Panc1 (cell line): ENCODE measurements at regions not wholly inside any gene's neighbourhood (a gene's known extent, or its start where the extent isn't known, plus 50 kb on each side); places are given as distances from the start of the nearest gene placed in this dataset.

Source experiments
- CTCF ChIP-seq: fragments of 450-650 bp; IDR thresholded peaks from 2 replicates; pipeline ENCODE4 v1.5.1; 2017; ENCODE audit warnings: mild to moderate bottlenecking
- POLR2AphosphoS5 ChIP-seq: IDR thresholded peaks from 2 replicates; pipeline ENCODE4 v1.6.1; 2012; ENCODE audit warnings: mild to moderate bottlenecking, low read depth, low read length, moderate library complexity
- REST ChIP-seq, 2 experiments: IDR thresholded peaks; 2 replicates each; pipeline ENCODE4 v1.6.1; 2011 to 2012; ENCODE audit warnings: low read depth in 2 of 2, control low read depth in 1 of 2, low read length in 1 of 2, mild to moderate bottlenecking in 1 of 2, moderate library complexity in 1 of 2; ENCODE audit not compliant: insufficient read depth in 1 of 2
- SIN3A ChIP-seq: IDR thresholded peaks from 2 replicates; pipeline ENCODE4 v1.6.1; 2012; ENCODE audit warnings: low read depth, mild to moderate bottlenecking, low read length, moderate library complexity, borderline replicate concordance; ENCODE audit not compliant: insufficient read depth

GRCh38 chr5:68054638-68055037 lies 160.9 kb upstream of the PIK3R1 start:
- no peak for TF ChIP-seq CTCF
- no peak for TF ChIP-seq REST (IDR thresholded peaks at IDR 0.05; ENCODE audit: insufficient read depth in 1 of 2, low read depth in 2 of 2, low read length in 1 of 2)
- TF ChIP-seq POLR2AphosphoS5, result no peak
- TF ChIP-seq SIN3A, result no peak
